ENCODE measurements at regions not wholly inside any gene's neighbourhood (a gene's known extent, or its start where the extent isn't known, plus 50 kb on each side); places are given as distances from the start of the nearest gene placed in this dataset.
"Not testable (repeated sequence)": the region's sequence is repeated elsewhere in the genome, so short reads cannot be mapped to it uniquely, and the experiment has no call there.

GRCh38 chr14:106719880-106720279, 1193.5 kb downstream of the TMEM121 start:
- H2BK12ac ChIP-seq (ENCODE audit: low read depth, low read length); H3K36me3 ChIP-seq (ENCODE audit: control insufficient read depth in 2 of 4, insufficient read depth in 4 of 4, low read length in 3 of 4); H4K91ac ChIP-seq (replicated peaks; ENCODE audit: insufficient read length, low read length); H2BK15ac ChIP-seq (ENCODE audit: low read length); DNase-seq (ENCODE audit: low read depth in 1 of 2, low spot score in 2 of 2); H3K27me3 ChIP-seq (replicated peaks in 1 of 4; ENCODE audit: control insufficient read depth in 3 of 4, extremely low read depth in 1 of 4, insufficient read depth in 3 of 4, low read length in 3 of 4); H4K5ac ChIP-seq (ENCODE audit: insufficient read length, low read depth, low read length); H3K79me2 ChIP-seq (ENCODE audit: control insufficient read depth in 1 of 2, insufficient read depth in 2 of 2, low read length in 2 of 2); H4K20me1 ChIP-seq (replicated peaks in 1 of 2; ENCODE audit: control insufficient read depth in 1 of 2, insufficient read depth in 2 of 2, low read length in 2 of 2); H3K56ac ChIP-seq (replicated peaks; ENCODE audit: insufficient read length, low read depth, low read length); H3K9ac ChIP-seq (replicated peaks in 1 of 4; ENCODE audit: extremely low read depth in 1 of 4, low read depth in 3 of 4, low read length in 3 of 4); H2AFZ ChIP-seq (ENCODE audit: low read length); FAIRE-seq; H3K23ac ChIP-seq (ENCODE audit: insufficient read length); H2BK20ac ChIP-seq (ENCODE audit: low read length); H2BK5ac ChIP-seq (ENCODE audit: low read depth, low read length); H3K23me2 ChIP-seq (ENCODE audit: low read depth, low read length); H3K79me1 ChIP-seq (ENCODE audit: low read depth, low read length); H3K9me3 ChIP-seq (ENCODE audit: insufficient read depth in 2 of 2, low read depth in 1 of 2, low read length in 1 of 2); H3K4me1 ChIP-seq (replicated peaks in 1 of 4; ENCODE audit: control insufficient read depth in 3 of 4, insufficient read depth in 4 of 4, low read length in 3 of 4); H3K27ac ChIP-seq (ENCODE audit: low read depth, low read length); H3K18ac ChIP-seq (ENCODE audit: extremely low read depth, low read length); H3K4me2 ChIP-seq (ENCODE audit: insufficient read depth in 1 of 2, low read depth in 2 of 2, low read length in 2 of 2); H2BK120ac ChIP-seq (replicated peaks; ENCODE audit: low read depth, low read length); H4K8ac ChIP-seq (ENCODE audit: extremely low read depth, insufficient read depth, low read length); H2AK5ac ChIP-seq (ENCODE audit: low read depth, low read length); H3K4me3 ChIP-seq (ENCODE audit: extremely low read depth in 1 of 4, insufficient read depth in 2 of 4, low read depth in 3 of 4, low read length in 4 of 4); H3K4ac ChIP-seq (replicated peaks; ENCODE audit: insufficient read length, low read depth, low read length); CTCF ChIA-PET (ENCODE audit: partially characterized antibody); POLR2A ChIA-PET (ENCODE audit: partially characterized antibody); H3K14ac ChIP-seq (ENCODE audit: insufficient read length): not testable (repeated sequence)
- WGBS, 2 experiments (ENCODE audit: extremely low coverage in 1 of 2, insufficient coverage in 1 of 2, insufficient read length in 1 of 2, insufficient replicate concordance in 2 of 2, low coverage in 1 of 2, low lambda C conversion rate in 2 of 2, missing lambda C conversion rate in 1 of 2) = no CpG with 5 or more reads among the region's 2 CpGs

GRCh38 chr14:106721926-106722325, 1195.5 kb downstream of the TMEM121 start:
- H3K18ac ChIP-seq (ENCODE audit: extremely low read depth, low read length); H3K79me1 ChIP-seq (ENCODE audit: low read depth, low read length); H3K27ac ChIP-seq (ENCODE audit: low read depth, low read length); H3K23me2 ChIP-seq (ENCODE audit: low read depth, low read length); H3K27me3 ChIP-seq (replicated peaks in 1 of 4; ENCODE audit: control insufficient read depth in 3 of 4, extremely low read depth in 1 of 4, insufficient read depth in 3 of 4, low read length in 3 of 4); H2BK120ac ChIP-seq (replicated peaks; ENCODE audit: low read depth, low read length); H2BK15ac ChIP-seq (ENCODE audit: low read length); H2AFZ ChIP-seq (ENCODE audit: low read length); H3K14ac ChIP-seq (ENCODE audit: insufficient read length); POLR2A ChIA-PET (ENCODE audit: partially characterized antibody); H3K4me1 ChIP-seq (replicated peaks in 1 of 4; ENCODE audit: control insufficient read depth in 3 of 4, insufficient read depth in 4 of 4, low read length in 3 of 4); H3K23ac ChIP-seq (ENCODE audit: insufficient read length); H2BK5ac ChIP-seq (ENCODE audit: low read depth, low read length); H3K79me2 ChIP-seq (ENCODE audit: control insufficient read depth in 1 of 2, insufficient read depth in 2 of 2, low read length in 2 of 2); H4K8ac ChIP-seq (ENCODE audit: extremely low read depth, insufficient read depth, low read length); CTCF ChIA-PET (ENCODE audit: partially characterized antibody); H3K4me2 ChIP-seq (ENCODE audit: insufficient read depth in 1 of 2, low read depth in 2 of 2, low read length in 2 of 2); H3K36me3 ChIP-seq (ENCODE audit: control insufficient read depth in 2 of 4, insufficient read depth in 4 of 4, low read length in 3 of 4); H4K91ac ChIP-seq (replicated peaks; ENCODE audit: insufficient read length, low read length); DNase-seq (ENCODE audit: low read depth in 1 of 2, low spot score in 2 of 2); H3K4ac ChIP-seq (replicated peaks; ENCODE audit: insufficient read length, low read depth, low read length); H3K4me3 ChIP-seq (ENCODE audit: extremely low read depth in 1 of 4, insufficient read depth in 2 of 4, low read depth in 3 of 4, low read length in 4 of 4); H4K5ac ChIP-seq (ENCODE audit: insufficient read length, low read depth, low read length); H2BK20ac ChIP-seq (ENCODE audit: low read length); FAIRE-seq; H3K9ac ChIP-seq (replicated peaks in 1 of 4; ENCODE audit: extremely low read depth in 1 of 4, low read depth in 3 of 4, low read length in 3 of 4); H2BK12ac ChIP-seq (ENCODE audit: low read depth, low read length); H4K20me1 ChIP-seq (replicated peaks in 1 of 2; ENCODE audit: control insufficient read depth in 1 of 2, insufficient read depth in 2 of 2, low read length in 2 of 2); H3K56ac ChIP-seq (replicated peaks; ENCODE audit: insufficient read length, low read depth, low read length); H2AK5ac ChIP-seq (ENCODE audit: low read depth, low read length): not testable (repeated sequence)
- 66% methylated on average over 4 of the region's 4 CpGs; no CpG with 5 or more reads in 1 of the 2 experiments for WGBS, 2 experiments (ENCODE audit: extremely low coverage in 1 of 2, insufficient coverage in 1 of 2, insufficient read length in 1 of 2, insufficient replicate concordance in 2 of 2, low coverage in 1 of 2, low lambda C conversion rate in 2 of 2, missing lambda C conversion rate in 1 of 2)
- H3K9me3 ChIP-seq (ENCODE audit: insufficient read depth in 2 of 2, low read depth in 1 of 2, low read length in 1 of 2) = peaks cover 3 to 12% of the 10 kb centered on the region in 2 experiments; a peak in 2 of 4 replicates

All from H1 (cell line).